ENCODE measurements at regions not wholly inside any gene's neighbourhood (a gene's known extent, or its start where the extent isn't known, plus 50 kb on each side); places are given as distances from the start of the nearest gene placed in this dataset.

DNA sequence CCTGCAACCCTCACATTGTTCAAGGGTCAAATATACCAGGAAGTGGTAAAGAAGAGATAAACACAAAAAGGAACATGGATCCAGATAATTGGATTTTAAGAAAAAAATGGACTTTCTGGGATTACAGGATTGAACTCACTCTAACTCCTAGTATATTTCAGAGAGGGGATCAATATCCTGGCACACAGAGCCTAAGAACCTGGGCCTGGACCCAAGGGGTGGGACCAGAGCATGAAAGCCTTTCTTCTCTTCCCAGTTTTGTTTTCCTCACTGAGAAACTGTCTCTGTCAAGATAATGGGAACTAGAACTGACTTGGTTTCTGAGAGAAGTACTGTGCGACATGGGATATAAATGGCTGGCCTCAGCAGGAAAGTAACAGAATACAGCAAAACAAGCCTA lies 422.8 kb upstream of the STXBP6 start:
- TF ChIP-seq, protein P1, sequence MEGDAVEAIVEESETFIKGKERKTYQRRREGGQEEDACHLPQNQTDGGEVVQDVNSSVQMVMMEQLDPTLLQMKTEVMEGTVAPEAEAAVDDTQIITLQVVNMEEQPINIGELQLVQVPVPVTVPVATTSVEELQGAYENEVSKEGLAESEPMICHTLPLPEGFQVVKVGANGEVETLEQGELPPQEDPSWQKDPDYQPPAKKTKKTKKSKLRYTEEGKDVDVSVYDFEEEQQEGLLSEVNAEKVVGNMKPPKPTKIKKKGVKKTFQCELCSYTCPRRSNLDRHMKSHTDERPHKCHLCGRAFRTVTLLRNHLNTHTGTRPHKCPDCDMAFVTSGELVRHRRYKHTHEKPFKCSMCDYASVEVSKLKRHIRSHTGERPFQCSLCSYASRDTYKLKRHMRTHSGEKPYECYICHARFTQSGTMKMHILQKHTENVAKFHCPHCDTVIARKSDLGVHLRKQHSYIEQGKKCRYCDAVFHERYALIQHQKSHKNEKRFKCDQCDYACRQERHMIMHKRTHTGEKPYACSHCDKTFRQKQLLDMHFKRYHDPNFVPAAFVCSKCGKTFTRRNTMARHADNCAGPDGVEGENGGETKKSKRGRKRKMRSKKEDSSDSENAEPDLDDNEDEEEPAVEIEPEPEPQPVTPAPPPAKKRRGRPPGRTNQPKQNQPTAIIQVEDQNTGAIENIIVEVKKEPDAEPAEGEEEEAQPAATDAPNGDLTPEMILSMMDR (IDR thresholded peaks at IDR 0.05), result no peak
- no peak for TF ChIP-seq POLR2A (IDR thresholded peaks at IDR 0.05)
